NCI-H2196 treated with DMSO at 0.1 percent for 48 hours (cell line): ENCODE measurements at regions not wholly inside any gene's neighbourhood (a gene's known extent, or its start where the extent isn't known, plus 50 kb on each side); places are given as distances from the start of the nearest gene placed in this dataset.

Experiments
- DNase-seq: peaks from one replicate; lab custom pipeline; 2025; ENCODE audit not compliant: unreplicated experiment; lab: John Stamatoyannopoulos, UW

DNA sequence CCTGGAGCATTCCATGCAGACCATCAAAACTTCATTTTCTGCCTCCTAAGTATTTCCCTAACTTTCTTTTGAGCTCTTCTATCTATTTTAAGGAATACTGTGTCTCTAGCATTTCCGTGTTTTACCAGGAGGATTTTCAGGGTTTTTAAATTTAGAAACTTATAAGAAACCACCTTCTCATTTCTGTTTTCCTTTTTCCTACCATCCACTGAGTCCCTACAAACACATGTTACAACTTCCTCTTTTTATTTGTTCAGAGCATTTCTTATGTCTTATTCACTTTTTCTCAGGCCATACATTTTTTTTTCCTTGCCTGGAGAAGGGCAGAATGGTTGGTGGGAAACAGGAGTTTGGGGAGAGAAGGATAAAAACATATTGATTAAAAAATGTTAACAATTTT lies 130.0 kb upstream of the BMP5 start:
- DNase-seq = no peak

- DNase-seq = no peak
These were observed 129.0 kb upstream of the BMP5 start for GRCh38 chr6:56004426-56004825.

DNA sequence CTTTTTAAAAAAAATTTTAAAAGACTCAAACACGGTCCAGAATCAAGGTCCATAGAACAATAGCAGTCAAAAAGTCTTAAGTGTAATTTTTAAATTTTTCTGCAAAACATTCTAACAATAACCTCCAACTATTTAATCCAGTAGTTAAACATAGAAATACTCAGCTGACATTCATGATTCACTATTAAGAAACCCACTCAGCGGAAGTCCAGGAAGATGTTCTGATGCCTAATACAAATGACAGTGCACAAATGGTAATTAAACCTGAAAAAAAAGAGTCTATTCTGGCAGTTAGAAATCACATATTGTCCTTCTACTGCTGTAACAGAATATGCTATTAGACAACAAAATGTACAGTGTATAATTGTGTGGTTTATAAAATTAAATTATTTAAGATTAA lies 128.2 kb upstream of the BMP5 start:
- no peak for DNase-seq

- no peak for DNase-seq
These were observed 126.9 kb upstream of the BMP5 start for GRCh38 chr6:56002336-56002735.

DNA sequence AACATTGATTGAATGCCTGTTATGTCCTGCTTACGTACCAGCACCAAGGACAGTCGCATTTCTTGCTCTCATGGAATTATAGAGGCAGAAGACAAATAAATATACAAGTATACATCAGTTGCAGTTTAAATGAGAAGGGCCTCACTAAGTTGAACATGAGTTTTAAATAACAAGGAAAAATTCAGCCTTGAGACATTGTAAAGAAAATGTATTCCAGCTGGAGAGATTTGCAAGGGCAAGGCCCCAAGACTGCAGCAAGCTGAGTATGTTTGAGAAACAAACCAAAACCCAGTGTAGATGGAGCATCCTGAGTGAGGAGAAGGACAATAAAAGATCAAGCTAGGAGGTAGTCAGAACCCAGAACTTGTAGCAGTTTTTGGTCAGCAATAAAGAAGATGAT lies 123.2 kb upstream of the BMP5 start:
- DNase-seq = no peak

GRCh38 chr6:55997223-55997874 lies 122.0 kb upstream of the BMP5 start:
- DNase-seq = no peak

DNA sequence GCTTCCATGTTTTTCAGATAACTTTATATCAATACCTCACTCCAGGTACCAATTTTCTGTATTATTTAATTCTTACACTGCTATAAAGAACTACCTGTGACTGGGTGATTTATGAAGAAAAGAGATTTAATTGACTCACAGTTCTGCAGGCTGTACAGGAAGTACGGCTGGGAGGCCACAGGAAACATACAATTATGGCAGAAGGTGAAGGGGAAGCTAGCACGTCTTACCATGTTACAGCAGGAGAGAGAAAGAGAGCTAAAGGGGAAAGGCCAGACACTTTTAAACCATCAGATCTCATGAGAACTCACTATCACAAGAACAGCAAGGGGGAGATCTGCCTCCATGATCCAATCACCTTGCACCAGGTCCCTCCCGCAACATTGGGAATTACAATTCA lies 119.1 kb upstream of the BMP5 start:
- DNase-seq = no peak

DNA sequence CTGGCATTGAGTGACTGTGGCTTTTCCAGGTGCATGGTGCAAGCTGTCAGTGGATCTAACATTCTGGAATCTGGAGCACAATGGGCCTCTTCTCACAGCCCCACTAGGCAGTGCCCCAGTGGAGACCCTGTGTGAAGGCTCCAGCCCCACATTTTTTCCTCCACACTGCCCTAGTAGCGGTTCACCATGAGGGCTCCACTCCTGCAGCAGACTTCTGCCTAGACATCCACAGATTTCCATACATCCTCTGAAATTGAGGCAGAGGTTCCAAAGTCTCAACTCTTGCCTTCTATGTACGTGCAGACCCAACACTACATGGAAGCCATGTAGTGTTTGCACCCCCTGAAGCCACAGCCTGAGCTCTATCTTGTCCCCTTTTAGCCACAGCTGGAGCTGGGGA lies 118.0 kb upstream of the BMP5 start:
- no peak for DNase-seq

- no peak for DNase-seq
These were observed 117.2 kb upstream of the BMP5 start for GRCh38 chr6:55992546-55992945.

GRCh38 chr6:55985309-55985708 lies 109.9 kb upstream of the BMP5 start:
- no peak for DNase-seq

GRCh38 chr6:55983861-55984260 lies 108.5 kb upstream of the BMP5 start:
- DNase-seq = no peak

GRCh38 chr6:55981660-55982059 lies 106.3 kb upstream of the BMP5 start:
- no peak for DNase-seq

DNA sequence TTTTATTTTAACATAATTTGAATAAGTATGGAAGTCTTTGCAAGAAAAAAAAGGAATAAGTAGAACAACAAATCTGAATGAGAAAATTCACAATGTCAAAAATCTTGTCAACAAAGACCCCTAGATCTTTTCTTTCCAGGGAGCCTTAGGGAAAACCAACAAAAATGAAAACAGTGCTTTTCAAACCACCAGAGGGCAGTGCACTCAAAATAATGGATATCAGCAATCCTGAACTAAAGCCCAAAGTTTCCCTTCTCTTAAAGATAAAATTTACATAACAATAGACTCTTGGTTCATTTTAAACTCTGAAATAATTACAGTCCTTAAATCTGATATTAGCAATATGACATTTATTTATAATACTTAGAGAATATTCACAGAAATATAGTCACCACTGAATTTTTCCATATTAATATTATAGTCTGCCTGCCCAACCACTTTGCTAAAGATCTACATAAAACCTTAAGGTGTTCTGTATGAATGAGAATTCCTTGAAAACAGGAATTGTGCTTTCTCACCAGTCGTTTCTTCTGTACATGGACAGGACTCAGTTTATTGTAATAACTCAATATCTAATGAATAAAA lies 105.3 kb upstream of the BMP5 start:
- DNase-seq = peak; percentile 21

- no peak for DNase-seq
These were observed 104.1 kb upstream of the BMP5 start for GRCh38 chr6:55979526-55979925.

DNA sequence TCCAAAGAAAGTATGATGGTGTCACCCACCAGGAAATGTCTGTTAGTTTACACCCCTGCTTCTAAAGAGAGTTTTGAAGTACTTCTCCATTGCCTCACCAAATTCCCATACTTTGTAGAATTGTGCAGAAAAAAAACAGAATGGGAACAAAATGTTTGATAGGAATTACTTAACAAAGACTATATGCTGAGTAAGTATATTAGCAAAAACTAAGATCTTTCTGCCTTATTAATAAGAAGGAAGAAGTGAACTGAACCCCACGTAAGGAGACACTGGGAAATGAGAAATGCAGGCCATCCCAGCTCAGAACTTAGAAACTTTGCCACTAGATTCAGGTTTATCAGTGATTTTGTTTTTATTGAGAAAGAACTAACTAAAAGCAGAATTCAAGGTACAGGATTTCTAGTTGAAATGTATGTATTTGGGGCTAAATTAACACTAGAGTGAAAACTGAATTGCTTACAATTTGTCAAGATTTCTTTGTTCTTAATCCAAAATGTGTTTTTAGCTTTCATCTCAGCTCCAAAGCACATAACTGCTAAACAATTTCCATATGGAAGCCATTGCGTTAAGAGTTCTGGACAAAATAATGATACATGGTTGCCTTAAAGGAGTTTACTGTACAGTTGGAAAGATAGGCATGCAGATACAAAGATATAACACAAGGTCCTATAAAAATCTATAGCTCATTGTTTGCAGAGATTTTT lies 102.7 kb upstream of the BMP5 start:
- DNase-seq = no peak

DNA sequence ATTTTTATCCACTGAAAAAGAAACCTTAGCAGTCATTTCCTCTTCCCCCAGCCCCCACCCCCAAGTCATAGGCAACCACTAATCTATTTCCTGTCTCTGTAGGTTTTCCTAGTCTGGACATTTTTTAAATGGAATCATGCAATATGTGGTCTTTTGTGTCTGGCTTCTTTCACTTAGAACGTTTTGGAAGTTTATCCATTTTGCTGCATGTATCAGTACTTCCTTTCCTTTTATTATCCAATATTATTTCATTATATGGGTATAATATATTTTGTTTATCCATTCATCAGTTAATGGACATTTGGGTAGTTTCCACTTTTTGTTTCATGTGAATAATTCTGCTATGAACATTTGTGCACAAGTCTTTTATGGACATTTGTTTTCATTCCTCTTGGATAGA lies 99.3 kb upstream of the BMP5 start:
- DNase-seq = no peak

DNA sequence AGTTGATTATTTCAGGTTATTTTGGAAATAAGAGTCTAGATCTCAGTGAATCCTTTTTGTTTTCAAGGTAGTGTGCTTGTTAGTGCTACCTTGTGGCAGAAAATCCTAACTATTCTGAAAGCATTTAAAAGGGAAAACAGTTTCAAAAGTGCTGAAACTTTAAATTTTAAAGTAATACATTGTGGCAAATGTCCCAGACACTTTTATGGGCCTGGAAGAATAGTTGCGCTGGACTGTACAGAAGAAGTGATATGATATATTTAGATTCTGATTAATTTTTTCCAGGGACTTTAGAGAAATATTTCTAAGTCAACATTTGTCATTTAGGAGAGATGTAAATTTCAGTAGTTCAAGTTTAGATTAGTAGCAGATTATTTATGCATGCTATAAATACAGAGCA lies 96.7 kb upstream of the BMP5 start:
- DNase-seq = no peak

DNA sequence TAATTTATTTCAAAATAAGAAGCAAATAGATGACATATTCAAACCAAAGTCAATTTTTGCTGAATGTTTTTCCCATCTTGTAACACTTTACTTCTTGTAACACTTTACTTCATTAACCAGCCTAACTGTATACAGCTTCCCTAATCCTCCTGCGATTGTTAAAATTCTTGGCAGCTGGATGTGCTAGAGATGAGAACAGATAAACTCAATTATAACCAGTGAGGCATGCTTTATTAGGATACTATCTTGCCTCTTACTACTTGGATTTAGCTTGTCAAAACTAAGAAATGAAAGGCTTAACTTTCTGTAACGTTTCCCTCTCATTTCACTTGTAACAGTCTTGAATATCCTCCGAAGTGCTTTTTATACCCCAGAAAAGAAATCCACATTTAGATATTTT lies 94.1 kb upstream of the BMP5 start:
- DNase-seq = no peak

DNA sequence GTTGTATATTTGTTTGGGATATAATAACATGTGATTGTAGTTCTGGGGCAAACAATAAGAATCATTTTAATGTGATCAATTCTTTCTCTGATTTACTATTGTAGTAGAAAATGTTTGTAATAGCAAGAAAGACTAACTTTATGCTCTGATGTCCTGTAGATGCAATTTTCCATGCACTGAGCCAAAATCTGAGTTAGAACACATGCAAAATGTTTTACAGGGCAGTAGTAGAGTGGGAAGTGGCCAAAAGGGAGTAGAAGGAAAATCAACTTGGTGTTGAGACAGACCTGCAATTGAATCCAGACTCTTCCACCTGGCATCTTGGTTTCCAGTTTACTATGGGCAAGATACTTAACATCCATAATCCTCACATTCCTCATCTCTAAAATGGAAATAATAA lies 93.5 kb upstream of the BMP5 start:
- DNase-seq = no peak

DNA sequence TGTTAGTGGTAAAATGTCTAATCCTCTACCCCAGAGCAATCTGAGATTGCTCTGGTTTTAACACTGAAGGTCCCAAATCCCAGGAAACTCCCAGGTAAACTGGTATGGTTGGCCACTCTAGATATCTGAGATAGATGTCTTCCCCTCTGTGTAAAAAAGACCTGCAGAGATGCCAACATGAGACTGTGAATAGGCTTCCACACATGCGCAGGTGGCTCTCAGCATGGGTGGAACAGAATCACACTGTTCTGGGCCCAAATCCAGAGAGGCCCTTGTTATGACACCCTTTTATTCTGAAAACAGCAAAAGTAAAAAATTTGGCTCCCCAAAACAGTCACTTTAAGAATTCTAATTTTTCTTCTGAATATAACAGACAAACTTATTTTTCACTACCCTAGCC lies 88.7 kb upstream of the BMP5 start:
- DNase-seq = no peak

- no peak for DNase-seq
These were observed 87.9 kb upstream of the BMP5 start for GRCh38 chr6:55963301-55963700.

GRCh38 chr6:55960344-55960743 lies 85.0 kb upstream of the BMP5 start:
- DNase-seq = no peak

DNA sequence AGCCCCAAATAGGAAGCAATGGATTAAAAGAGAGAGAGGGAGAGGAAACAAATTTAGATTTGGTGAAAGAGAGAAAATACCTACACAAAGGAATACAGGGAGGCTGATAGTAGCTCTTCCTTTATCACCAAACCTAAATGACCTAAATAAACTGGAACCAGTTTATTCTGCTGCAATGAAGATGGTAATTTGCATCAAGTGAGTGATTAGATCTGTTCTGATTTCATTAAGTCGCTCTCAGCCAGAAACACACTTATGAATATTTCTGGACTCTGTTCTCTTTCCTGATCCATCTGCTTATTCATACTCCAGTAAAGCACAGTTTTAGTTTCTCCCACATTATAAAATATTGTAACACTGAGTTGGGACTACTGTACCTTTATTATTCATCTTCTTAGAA lies 83.4 kb upstream of the BMP5 start:
- DNase-seq = no peak
